SU-DHL-6 (cell line): ENCODE measurements at regions not wholly inside any gene's neighbourhood (a gene's known extent, or its start where the extent isn't known, plus 50 kb on each side); places are given as distances from the start of the nearest gene placed in this dataset.

Source experiments
- CTCF ChIP-seq: fragments of 200-600 bp; sonication (generic); IDR thresholded peaks from one replicate; pipeline ENCODE4 v1.5.1; 2017; ENCODE audit warnings: antibody characterized with exemption, mild to moderate bottlenecking, low read length, moderate library complexity; ENCODE audit not compliant: insufficient read depth, poor library complexity, severe bottlenecking
- EZH2phosphoT487 ChIP-seq: fragments of 200-600 bp; sonication (generic), shearing (Covaris generic); conservative IDR thresholded peaks from 2 replicates; pipeline ENCODE4 v1.6.1; 2018; ENCODE audit warnings: mild to moderate bottlenecking, antibody characterized with exemption, low read length, moderate library complexity, mixed read lengths

GRCh38 chr3:176578316-176578715 lies 619.0 kb downstream of the TBL1XR1 start:
- TF ChIP-seq CTCF = no peak
- TF ChIP-seq EZH2phosphoT487 = no peak
